A549 (cell line): ENCODE measurements at regions not wholly inside any gene's neighbourhood (a gene's known extent, or its start where the extent isn't known, plus 50 kb on each side); places are given as distances from the start of the nearest gene placed in this dataset.

Source experiments
- ATAC-seq, 2 experiments: fragments of 200-7000 bp in 1 of 2; fragments of >200 bp in 1 of 2; cut with Nextera tagmentation in 1 of 2; cut with Tn5 transposase in 1 of 2; 3 replicates each; pipeline versions ENCODE4 v1.8.0 to v1.9.1; 2018 to 2020; ENCODE audit warnings: mild to moderate bottlenecking in 1 of 2, moderate library complexity in 1 of 2
- CTCF ChIA-PET: fragments of 300-600 bp; sonication (Branson Sonifier 250); formaldehyde crosslinking; extraction: SDS; loops from one replicate; lab custom pipeline; 2021; ENCODE audit warnings: antibody characterized with exemption, inconsistent platforms; lab: Yijun Ruan, JAX
- POLR2A ChIA-PET: fragments of 350-600 bp; formaldehyde crosslinking; extraction: SDS; loops from one replicate; lab custom pipeline; 2021; ENCODE audit warnings: antibody characterized with exemption, inconsistent platforms; lab: Yijun Ruan, JAX
- DNase-seq, 2 experiments: peaks; one replicate each; pipeline versions ENCODE4 v3.0.0 to v3.0.0-alpha.2; 2011 to 2016; ENCODE audit warnings: low read depth in 1 of 2, low spot score in 1 of 2
- FAIRE-seq: peaks from 2 replicates; lab custom pipeline; 2011; peaks lifted over from hg19 to GRCh38; lab: Jason Lieb, UNC
- H3K27ac ChIP-seq, 2 experiments: fragments of >200 bp; sonication (Bioruptor Twin); formaldehyde crosslinking; 3 replicates each; pipeline ENCODE4 v1.5.1; 2016 to 2017
- H3K4me1 ChIP-seq: fragments of >200 bp; sonication (Bioruptor Twin); formaldehyde crosslinking; 3 replicates; pipeline ENCODE4 v1.6.1; 2016
- H3K4me2 ChIP-seq: fragments of >200 bp; sonication (Bioruptor Twin); formaldehyde crosslinking; 3 replicates; pipeline ENCODE4 v1.6.1; 2016
- H3K4me3 ChIP-seq: fragments of >200 bp; sonication (Bioruptor Twin); formaldehyde crosslinking; 3 replicates; pipeline ENCODE4 v1.5.1; 2016
- H3K9me3 ChIP-seq: fragments of >200 bp; sonication (Bioruptor Twin); formaldehyde crosslinking; 3 replicates; pipeline ENCODE4 v1.6.1; 2016
- CHD2 ChIP-seq: fragments of 150-350 bp; IDR thresholded peaks from 2 replicates; pipeline ENCODE4 v1.6.1; 2014; ENCODE audit warnings: low read length; ENCODE audit not compliant: partially characterized antibody
- EHMT2 ChIP-seq: fragments of 200-600 bp; sonication (generic); IDR thresholded peaks from 2 replicates; pipeline ENCODE4 v1.6.1; 2016; ENCODE audit warnings: antibody characterized with exemption, low read depth, mild to moderate bottlenecking, moderate library complexity
- EP300 ChIP-seq, 2 experiments: fragments of >200 bp; sonication (Bioruptor Twin); formaldehyde crosslinking; IDR thresholded peaks; 2 replicates in 1 of 2; 3 replicates in 1 of 2; pipeline ENCODE4 v1.6.1; 2016 to 2017
- FOSL2 ChIP-seq, 2 experiments: fragments of 450-650 bp in 1 of 2; fragments of >200 bp in 1 of 2; sonication (Bioruptor Twin) in 1 of 2; formaldehyde crosslinking; IDR thresholded peaks; 2 replicates each; pipeline versions ENCODE4 v1.5.0 to v1.6.1; 2016 to 2020; ENCODE audit warnings: mild to moderate bottlenecking in 1 of 2, moderate library complexity in 1 of 2
- HDAC2 ChIP-seq: fragments of 200-600 bp; sonication (generic); IDR thresholded peaks from 2 replicates; pipeline ENCODE4 v1.6.1; 2016
- HEYL ChIP-seq: fragments of 250-450 bp; sonication (Bioruptor Pico); IDR thresholded peaks from 2 replicates; pipeline ENCODE4 v1.8.0; 2021; ENCODE audit warnings: mild to moderate bottlenecking, moderate library complexity
- HOXA7 ChIP-seq: fragments of 250-450 bp; sonication (Bioruptor Pico); IDR thresholded peaks from 2 replicates; pipeline ENCODE4 v1.5.0; 2020; ENCODE audit warnings: mild to moderate bottlenecking, moderate library complexity
- HOXB13 ChIP-seq: fragments of 250-450 bp; sonication (Bioruptor Pico); IDR thresholded peaks from 2 replicates; pipeline ENCODE4 v1.5.0; 2020; ENCODE audit warnings: low read depth, mild to moderate bottlenecking, moderate library complexity
- HOXB5 ChIP-seq: fragments of 250-450 bp; sonication (Bioruptor Pico); IDR thresholded peaks from 2 replicates; pipeline ENCODE4 v1.5.0; 2020; ENCODE audit warnings: mild to moderate bottlenecking, moderate library complexity
- MAX ChIP-seq: IDR thresholded peaks from 2 replicates; pipeline ENCODE4 v1.6.1; 2012
- NFE2L2 ChIP-seq: fragments of 150-350 bp; conservative IDR thresholded peaks from 2 replicates; pipeline ENCODE4 v1.6.1; 2014; ENCODE audit warnings: low read length
- NR3C1 ChIP-seq: fragments of >200 bp; sonication (Bioruptor Twin); formaldehyde crosslinking; IDR thresholded peaks from 3 replicates; pipeline ENCODE4 v1.6.1; 2017
- PHF8 ChIP-seq: fragments of 200-600 bp; sonication (generic); IDR thresholded peaks from 2 replicates; pipeline ENCODE4 v1.6.1; 2016; ENCODE audit warnings: low read depth, mild to moderate bottlenecking, antibody characterized with exemption, moderate library complexity, borderline replicate concordance
- POLR2A ChIP-seq: IDR thresholded peaks from 2 replicates; pipeline ENCODE4 v1.6.1; 2012; ENCODE audit warnings: mild to moderate bottlenecking, low read length
- RAD21 ChIP-seq, 2 experiments: fragments of >200 bp in 1 of 2; sonication (Bioruptor Twin) in 1 of 2; formaldehyde crosslinking in 1 of 2; IDR thresholded peaks in 1 of 2; conservative IDR thresholded peaks in 1 of 2; 2 replicates in 1 of 2; 3 replicates in 1 of 2; pipeline ENCODE4 v1.6.1; 2012 to 2018; ENCODE audit warnings: inconsistent platforms in 1 of 2
- RCOR1 ChIP-seq: fragments of 150-350 bp; IDR thresholded peaks from 2 replicates; pipeline ENCODE4 v1.6.1; 2014; ENCODE audit warnings: antibody characterized with exemption, low read length, low read depth
- RNF2 ChIP-seq: fragments of 200-600 bp; sonication (generic); IDR thresholded peaks from 2 replicates; pipeline ENCODE4 v1.6.1; 2016; ENCODE audit warnings: low read depth, mild to moderate bottlenecking, antibody characterized with exemption, moderate library complexity, borderline replicate concordance
- SREBF2 ChIP-seq: fragments of 450-650 bp; IDR thresholded peaks from 2 replicates; pipeline ENCODE4 v1.6.1; 2014; ENCODE audit warnings: mild to moderate bottlenecking, moderate library complexity
- ZC3H11A ChIP-seq: fragments of 450-650 bp; IDR thresholded peaks from 2 replicates; pipeline ENCODE4 v1.6.1; 2014; ENCODE audit warnings: antibody characterized with exemption, mild to moderate bottlenecking
- ZSCAN20 ChIP-seq: fragments of 250-450 bp; sonication (Bioruptor Pico); IDR thresholded peaks from 2 replicates; pipeline ENCODE4 v1.8.0; 2022; ENCODE audit warnings: mild to moderate bottlenecking, moderate library complexity
- WGBS: methylation state at CpG from one replicate; pipeline ENCODE4 v1.1.6; 2017; ENCODE audit errors: missing lambda C conversion rate; 5-methylcytosine and 5-hydroxymethylcytosine counted together
- TF ChIP-seq, protein P1 (sequence below): fragments of 450-650 bp; IDR thresholded peaks from 2 replicates; pipeline ENCODE4 v1.6.1; 2014; ENCODE audit warnings: antibody characterized with exemption
- TF ChIP-seq, protein P2 (sequence below): IDR thresholded peaks from 2 replicates; pipeline ENCODE4 v1.6.1; 2012

- TF ChIP-seq HOXA7 (CRISPR knock-in tag) (no peak), EHMT2 (no peak), ZC3H11A (no peak), NFE2L2 (no peak), ZSCAN20 (CRISPR knock-in tag) (no peak)
Measured at GRCh38 chr3:182486463-182486862, 306.8 kb upstream of the ATP11B start (continued).

DNA sequence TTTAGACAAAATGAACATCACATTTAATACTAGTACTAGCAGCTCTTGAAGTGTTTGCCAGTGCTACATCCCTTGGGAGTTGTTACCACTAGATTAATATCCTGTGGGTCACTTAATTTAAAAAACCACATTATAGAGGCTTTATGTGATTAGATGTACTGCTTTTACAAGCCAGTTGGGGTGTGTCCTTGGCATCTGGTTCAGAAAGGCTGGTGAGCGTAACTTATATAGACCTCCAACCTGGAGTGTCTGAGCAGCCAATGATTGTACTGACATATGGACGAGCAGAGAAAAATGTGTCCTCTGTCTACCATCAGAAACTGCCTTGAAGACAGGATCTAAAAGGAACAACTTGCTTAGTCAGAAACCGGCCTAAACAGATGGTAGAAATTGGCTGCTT, 306.2 kb upstream of the ATP11B start:
- 73% methylated on average over 3 of the region's 3 CpGs for WGBS
- TF ChIP-seq CHD2 (no peak), RNF2 (no peak), RCOR1 (no peak), HOXB13 (no peak), NR3C1 (no peak), HDAC2 (no peak), SREBF2 (no peak), RAD21 (conservative IDR thresholded peaks at IDR 0.05 in 1 of 2, IDR thresholded peaks at IDR 0.05 in 1 of 2) (no peak), FOSL2 (IDR thresholded peaks at IDR 0.05) (no peak), FOSL2 (CRISPR knock-in tag; IDR thresholded peaks at IDR 0.05) (no peak), HEYL (CRISPR knock-in tag) (no peak), MAX (no peak), PHF8 (no peak)
- TF ChIP-seq, protein P1, sequence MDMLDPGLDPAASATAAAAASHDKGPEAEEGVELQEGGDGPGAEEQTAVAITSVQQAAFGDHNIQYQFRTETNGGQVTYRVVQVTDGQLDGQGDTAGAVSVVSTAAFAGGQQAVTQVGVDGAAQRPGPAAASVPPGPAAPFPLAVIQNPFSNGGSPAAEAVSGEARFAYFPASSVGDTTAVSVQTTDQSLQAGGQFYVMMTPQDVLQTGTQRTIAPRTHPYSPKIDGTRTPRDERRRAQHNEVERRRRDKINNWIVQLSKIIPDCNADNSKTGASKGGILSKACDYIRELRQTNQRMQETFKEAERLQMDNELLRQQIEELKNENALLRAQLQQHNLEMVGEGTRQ = no peak
- TF ChIP-seq, protein P2, sequence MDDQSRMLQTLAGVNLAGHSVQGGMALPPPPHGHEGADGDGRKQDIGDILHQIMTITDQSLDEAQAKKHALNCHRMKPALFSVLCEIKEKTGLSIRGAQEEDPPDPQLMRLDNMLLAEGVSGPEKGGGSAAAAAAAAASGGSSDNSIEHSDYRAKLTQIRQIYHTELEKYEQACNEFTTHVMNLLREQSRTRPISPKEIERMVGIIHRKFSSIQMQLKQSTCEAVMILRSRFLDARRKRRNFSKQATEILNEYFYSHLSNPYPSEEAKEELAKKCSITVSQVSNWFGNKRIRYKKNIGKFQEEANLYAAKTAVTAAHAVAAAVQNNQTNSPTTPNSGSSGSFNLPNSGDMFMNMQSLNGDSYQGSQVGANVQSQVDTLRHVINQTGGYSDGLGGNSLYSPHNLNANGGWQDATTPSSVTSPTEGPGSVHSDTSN = no peak
- DNase-seq = no peak
- no peaks in the 10 kb centered on the region for H3K9me3 ChIP-seq
- H3K27ac ChIP-seq = no peak overlapping the region
- H3K4me1 ChIP-seq = no peaks in the 10 kb centered on the region
- no peak overlapping the region for H3K4me2 ChIP-seq
- H3K4me3 ChIP-seq = no peak overlapping the region
- no peak for FAIRE-seq
- ChIA-PET POLR2A (no interaction called here), CTCF (no interaction called here)
- ATAC-seq = no peak

DNA sequence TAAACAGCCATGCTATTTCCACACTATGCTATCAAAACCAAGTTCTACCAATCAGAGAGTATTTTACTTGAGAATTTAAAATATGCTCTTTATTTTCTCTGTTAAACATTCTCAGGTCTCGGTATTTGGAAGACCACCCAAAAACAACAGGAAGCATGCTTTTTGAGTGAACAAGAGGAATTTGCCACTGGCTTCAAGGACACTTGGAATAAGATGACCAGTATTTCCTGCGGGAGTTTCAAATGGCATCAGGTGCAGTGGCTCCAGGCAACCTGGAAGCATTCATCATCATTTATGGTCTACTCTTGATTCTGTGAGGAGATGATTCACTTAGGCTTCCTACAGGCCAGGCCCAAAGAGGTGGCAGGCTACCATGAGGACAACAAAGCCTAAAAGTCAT, 305.7 kb upstream of the ATP11B start:
- no peak for ATAC-seq
- CTCF ChIA-PET = no interaction called here

More for the DNA sequence above, 305.7 kb upstream of the ATP11B start:
- DNase-seq = no peak
- TF ChIP-seq HOXB5 (CRISPR knock-in tag) (no peak), EP300 (IDR thresholded peaks at IDR 0.05) (no peak), POLR2A (no peak), ZSCAN20 (CRISPR knock-in tag) (no peak)
- POLR2A ChIA-PET = no interaction called here
- no peaks in the 10 kb centered on the region for H3K4me1 ChIP-seq
- 85% methylated on average over 2 of the region's 2 CpGs for WGBS
- H3K4me2 ChIP-seq = no peak overlapping the region
- no peaks in the 10 kb centered on the region for H3K9me3 ChIP-seq
- H3K4me3 ChIP-seq = no peak overlapping the region
- no peak overlapping the region for H3K27ac ChIP-seq
- FAIRE-seq = no peak
